T1000 (cell line): ENCODE measurements at regions not wholly inside any gene's neighbourhood (a gene's known extent, or its start where the extent isn't known, plus 50 kb on each side); places are given as distances from the start of the nearest gene placed in this dataset.

ENCODE experiments used
- DNase-seq: peaks from one replicate; lab custom pipeline; 2025; ENCODE audit warnings: mixed read lengths; lab: John Stamatoyannopoulos, UW

GRCh38 chr4:180650273-180650672, 1592.9 kb upstream of the TENM3 start:
- no peak for DNase-seq

GRCh38 chr4:180652533-180652932, 1590.7 kb upstream of the TENM3 start:
- DNase-seq: no peak

DNA sequence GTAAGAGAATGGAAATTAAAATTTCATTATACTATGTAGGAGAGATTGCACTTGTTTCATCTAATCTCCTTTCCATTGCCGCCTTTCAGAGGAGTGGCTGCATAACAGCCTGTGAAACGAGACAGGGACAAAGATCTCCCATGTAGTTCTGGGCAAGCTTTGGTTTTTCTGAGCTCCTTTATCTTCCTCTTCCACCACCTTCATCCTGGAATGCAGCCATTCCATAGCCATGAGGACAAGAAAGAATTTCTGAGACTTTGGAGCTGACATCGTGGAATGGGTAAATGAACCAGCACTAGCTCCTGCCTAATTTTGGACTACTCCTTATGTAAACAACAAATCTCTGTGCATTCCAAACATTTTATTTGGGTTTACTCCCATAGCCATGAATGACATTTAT, 1587.3 kb upstream of the TENM3 start:
- DNase-seq: no peak

GRCh38 chr4:180657881-180658280, 1585.3 kb upstream of the TENM3 start:
- no peak for DNase-seq

- DNase-seq: peak; percentile 26
Measured at GRCh38 chr4:180664766-180665368, 1578.3 kb upstream of the TENM3 start.

- DNase-seq: no peak
Measured at GRCh38 chr4:180665481-180665880, 1577.7 kb upstream of the TENM3 start.

- DNase-seq: no peak
Measured at GRCh38 chr4:180665994-180666824, 1577.0 kb upstream of the TENM3 start.

GRCh38 chr4:180668732-180669131, 1574.5 kb upstream of the TENM3 start:
- no peak for DNase-seq

GRCh38 chr4:180669680-180670079, 1573.5 kb upstream of the TENM3 start:
- no peak for DNase-seq

GRCh38 chr4:180674619-180675358, 1568.4 kb upstream of the TENM3 start:
- no peak for DNase-seq

- DNase-seq: no peak
Measured at GRCh38 chr4:180675359-180675650, 1567.9 kb upstream of the TENM3 start.

GRCh38 chr4:180680305-180680704, 1562.9 kb upstream of the TENM3 start:
- DNase-seq: no peak

DNA sequence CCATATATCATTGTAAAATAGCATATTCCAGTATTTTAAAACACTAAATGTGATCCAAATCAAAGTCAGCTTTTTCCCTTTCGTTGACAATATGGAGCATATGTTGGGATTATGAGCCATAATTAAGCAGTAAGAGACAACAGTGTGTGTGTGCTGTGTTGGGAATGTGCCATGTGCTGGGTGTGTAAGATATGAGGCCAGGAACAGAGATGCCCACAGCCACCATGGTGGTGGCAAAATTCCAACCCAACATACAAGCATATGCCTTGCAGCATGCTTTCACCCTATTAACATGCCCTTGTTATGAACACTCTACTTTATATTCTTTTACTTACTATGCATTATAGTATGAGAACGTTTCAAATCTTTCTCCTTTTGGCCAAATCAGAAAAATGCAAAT, 1560.4 kb upstream of the TENM3 start:
- DNase-seq: no peak

DNA sequence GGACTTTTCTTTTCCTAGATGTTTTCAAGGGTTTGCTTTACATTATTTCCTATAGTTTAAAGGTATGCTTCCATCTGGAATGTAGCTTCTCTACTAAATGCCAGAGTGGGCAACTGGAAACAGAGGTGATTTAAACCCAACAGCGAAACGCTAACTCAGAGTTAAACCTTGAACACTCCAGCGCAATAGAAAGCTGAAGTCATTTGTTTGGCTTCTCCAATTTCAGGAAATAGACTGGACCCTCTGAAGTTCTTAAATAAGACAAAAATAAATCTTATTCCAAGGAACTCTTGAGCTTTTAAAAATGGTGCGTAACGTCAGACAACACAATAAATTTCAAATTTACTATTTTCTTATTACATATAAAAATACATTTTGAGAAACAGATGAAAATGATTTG, 1560.0 kb upstream of the TENM3 start:
- DNase-seq: no peak

GRCh38 chr4:180688480-180688879, 1554.7 kb upstream of the TENM3 start:
- DNase-seq: no peak

GRCh38 chr4:180694875-180695274, 1548.3 kb upstream of the TENM3 start:
- DNase-seq: no peak

DNA sequence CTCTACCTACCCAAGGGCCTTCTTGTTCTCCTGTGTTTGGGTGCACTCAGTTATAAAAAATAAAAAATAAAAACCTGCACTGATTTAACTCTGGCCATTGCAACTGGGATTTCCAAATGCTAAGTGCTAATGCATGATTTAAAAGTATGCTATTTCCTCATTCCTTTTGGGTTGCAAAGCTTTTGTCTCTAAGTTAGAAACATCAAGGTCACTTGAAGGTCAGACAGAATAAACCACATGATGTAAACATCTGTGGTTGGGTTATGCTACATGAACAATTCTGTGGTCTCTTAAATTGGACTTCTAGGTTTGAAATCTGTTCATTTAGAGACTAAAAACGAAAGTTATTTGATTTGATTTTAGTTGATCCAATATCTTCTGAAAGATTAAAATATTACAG, 1547.4 kb upstream of the TENM3 start:
- no peak for DNase-seq

GRCh38 chr4:180696460-180697092, 1546.6 kb upstream of the TENM3 start:
- DNase-seq: no peak

GRCh38 chr4:180698550-180699195, 1544.5 kb upstream of the TENM3 start:
- DNase-seq: no peak

GRCh38 chr4:180706766-180707165, 1536.4 kb upstream of the TENM3 start:
- no peak for DNase-seq

DNA sequence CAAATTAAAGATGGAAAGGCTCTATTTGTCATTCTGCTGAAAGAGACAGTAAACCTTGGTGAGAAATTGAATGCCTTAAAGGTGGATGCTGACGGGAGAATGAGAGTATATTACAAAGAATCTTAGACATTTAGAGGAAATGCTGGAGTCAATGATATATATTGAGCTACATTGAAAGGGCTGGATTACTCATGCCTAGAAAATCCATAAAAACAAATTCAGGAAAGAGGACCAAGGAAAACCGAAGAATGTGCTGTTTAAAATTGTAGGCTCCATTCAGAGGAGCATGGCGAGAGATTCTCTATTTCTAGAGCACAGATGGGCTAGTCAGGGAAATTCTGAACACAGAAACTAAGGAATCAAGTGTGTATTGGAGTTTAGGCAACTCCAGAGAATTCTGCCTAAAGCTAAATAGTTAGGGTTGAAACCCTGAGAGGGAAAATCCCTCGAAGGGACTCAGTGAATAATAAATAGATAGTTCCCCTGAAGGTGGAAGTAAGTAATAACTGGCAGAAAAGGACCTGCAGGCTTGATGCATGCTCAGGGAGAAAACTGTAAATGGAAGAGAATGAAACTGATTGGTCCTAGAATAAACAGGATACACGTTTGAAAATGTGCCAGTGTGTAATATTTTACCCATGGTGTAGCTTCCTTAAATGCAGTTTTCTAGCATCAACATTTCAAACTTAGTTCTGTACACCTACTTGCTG, 1532.4 kb upstream of the TENM3 start:
- no peak for DNase-seq
